ENCODE measurements at regions not wholly inside any gene's neighbourhood (a gene's known extent, or its start where the extent isn't known, plus 50 kb on each side); places are given as distances from the start of the nearest gene placed in this dataset.
"Not testable (repeated sequence)": the region's sequence is repeated elsewhere in the genome, so short reads cannot be mapped to it uniquely, and the experiment has no call there.

GRCh38 chr13:97879646-97880310 is 73.7 kb upstream of the IPO5 start:
- no peak for ATAC-seq

- ATAC-seq = no peak
Observed at GRCh38 chr13:97880311-97880675, 73.2 kb upstream of the IPO5 start.

- ATAC-seq = no peak
Observed at GRCh38 chr13:97881556-97881955, 71.9 kb upstream of the IPO5 start.

DNA sequence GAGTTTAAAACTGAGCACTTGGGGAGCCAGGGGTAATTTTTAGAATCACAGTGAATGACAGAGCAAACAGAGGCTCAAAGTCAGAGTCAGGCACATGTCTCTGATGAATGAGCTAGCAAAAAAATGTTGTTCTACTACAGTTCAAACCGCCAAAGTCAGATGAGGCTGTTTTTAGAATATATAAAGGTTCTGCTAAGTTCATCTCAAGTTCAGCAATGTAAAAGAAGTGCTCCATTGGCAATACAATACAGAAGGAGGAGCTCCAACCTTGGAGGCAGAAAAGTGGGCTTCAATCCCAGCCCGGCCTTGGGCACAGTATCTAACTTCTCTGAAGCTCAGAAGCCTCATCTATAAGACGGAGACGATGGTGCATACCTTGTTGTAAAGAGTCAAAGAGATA is 70.1 kb upstream of the IPO5 start:
- no peak for ATAC-seq

- no peak for ATAC-seq
Observed at GRCh38 chr13:97884707-97885468, 68.6 kb upstream of the IPO5 start.

GRCh38 chr13:97885641-97886040 is 67.8 kb upstream of the IPO5 start:
- ATAC-seq = no peak

- ATAC-seq = no peak
Observed at GRCh38 chr13:97889803-97890202, 63.7 kb upstream of the IPO5 start.

GRCh38 chr13:97890573-97890972 is 62.9 kb upstream of the IPO5 start:
- no peak for ATAC-seq

DNA sequence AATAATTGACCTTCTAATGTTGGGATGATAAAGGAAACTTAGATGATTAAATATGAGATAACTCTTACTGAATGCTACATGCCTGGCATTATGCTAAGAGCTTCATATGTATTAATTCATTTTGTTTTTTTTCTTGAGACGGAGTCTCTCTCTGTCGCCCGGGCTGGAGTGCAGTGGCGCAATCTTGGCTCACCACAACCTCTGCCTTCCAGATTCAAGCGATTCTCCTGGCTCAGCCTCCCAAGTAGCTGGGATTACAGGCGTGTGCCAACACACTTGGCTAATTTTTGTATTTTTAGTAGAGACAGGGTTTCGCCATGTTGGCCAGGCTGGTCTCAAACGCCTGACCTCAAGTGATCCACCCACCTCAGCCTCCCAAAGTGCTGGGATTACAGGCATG is 61.5 kb upstream of the IPO5 start:
- ATAC-seq = not testable (repeated sequence)

GRCh38 chr13:97892717-97893116 is 60.8 kb upstream of the IPO5 start:
- ATAC-seq = no peak

DNA sequence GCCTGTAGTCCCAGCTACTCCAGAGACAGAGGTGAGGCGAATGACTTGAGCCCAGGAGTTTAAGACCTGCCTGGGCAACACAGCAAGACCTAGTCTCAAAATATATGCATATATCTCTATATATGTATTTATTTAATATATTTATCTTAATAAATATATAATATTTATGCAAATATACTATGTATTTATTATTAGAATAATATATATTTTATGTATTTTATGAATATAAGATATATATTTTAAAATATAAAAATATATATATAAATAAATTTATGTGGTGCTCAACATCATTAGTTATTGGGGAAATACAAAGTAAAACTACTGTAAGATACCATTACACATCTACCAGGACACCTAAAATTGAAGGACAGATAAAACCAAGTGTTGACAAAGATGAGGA is 58.1 kb upstream of the IPO5 start:
- no peak for ATAC-seq

- no peak for ATAC-seq
Observed at GRCh38 chr13:97896446-97896845, 57.0 kb upstream of the IPO5 start.

GRCh38 chr13:97901716-97902115 is 51.8 kb upstream of the IPO5 start:
- no peak for ATAC-seq
